Psoas muscle (tissue), 7 donors: ENCODE measurements at regions not wholly inside any gene's neighbourhood (a gene's known extent, or its start where the extent isn't known, plus 50 kb on each side); places are given as distances from the start of the nearest gene placed in this dataset.
"Not testable (repeated sequence)": the region's sequence is repeated elsewhere in the genome, so short reads cannot be mapped to it uniquely, and the experiment has no call there.

Experiments used
- ATAC-seq, 4 donors: fragments of 200-7000 bp; cut with Tn5 transposase; one replicate each; pipeline ENCODE4 v1.9.1; 2020; ENCODE audit warnings: moderate library complexity in 3 of 4, mild to moderate bottlenecking in 2 of 4
- DNase-seq, 2 donors: peaks; one replicate each; pipeline ENCODE4 v3.0.0-alpha.2; 2020
- H3K27ac ChIP-seq: fragments of 200-600 bp; one replicate; pipeline ENCODE4 v1.8.0; 2022
- H3K27me3 ChIP-seq, 3 donors: fragments of 200-600 bp in 1 of 3; one replicate each; pipeline versions ENCODE4 v1.6.1 to v1.8.0; 2013 to 2022; ENCODE audit warnings: low read length in 2 of 3, mild to moderate bottlenecking in 2 of 3, moderate library complexity in 1 of 3; ENCODE audit not compliant: insufficient read depth in 3 of 3
- H3K36me3 ChIP-seq, 2 donors: fragments of 200-600 bp in 1 of 2; one replicate each; pipeline versions ENCODE4 v1.6.1 to v1.8.0; 2013 to 2022; ENCODE audit warnings: low read depth in 1 of 2, mild to moderate bottlenecking in 1 of 2, moderate library complexity in 1 of 2; ENCODE audit not compliant: insufficient read depth in 1 of 2
- H3K4me1 ChIP-seq: fragments of 200-600 bp; one replicate; pipeline ENCODE4 v1.8.0; 2022
- H3K4me3 ChIP-seq: fragments of 200-600 bp; one replicate; pipeline ENCODE4 v1.8.0; 2022; ENCODE audit warnings: mild to moderate bottlenecking
- H3K9me3 ChIP-seq: fragments of 200-600 bp; one replicate; pipeline ENCODE4 v1.8.0; 2022
- WGBS, 3 donors: extraction: QIAGEN DNeasy Blood & Tissue Kit; methylation state at CpG; one replicate each; pipeline versions ENCODE4 v1.1.6 to v1.1.7; 2013; 5-methylcytosine and 5-hydroxymethylcytosine counted together
- intact Hi-C, 2 donors: fragments of 100-400 bp; cut with DNase I; formaldehyde crosslinking; loops; one replicate each; pipeline versions ENCODE4 v1.11.0 to v1.14.2; 2022
- TF ChIP-seq, protein P1 (sequence below): fragments of 200-600 bp; IDR thresholded peaks from one replicate; pipeline ENCODE4 v1.8.0; 2022; ENCODE audit warnings: antibody characterized with exemption
- donor health status: healthy with polysubstance abuse.
- donor health status: DM: no; HTN: no; CAD: no; lungs with moderate emphysema.
- donor health status: Bipolar disorder and iron deficiency.
- donor health status: healthy.
- donor health status: DM: yes; HTN: yes; CAD: no.
- donor health status: DM: no; HTN: no; CAD: no.
- donor health status: DM: yes; HTN: yes; CAD: no.

DNA sequence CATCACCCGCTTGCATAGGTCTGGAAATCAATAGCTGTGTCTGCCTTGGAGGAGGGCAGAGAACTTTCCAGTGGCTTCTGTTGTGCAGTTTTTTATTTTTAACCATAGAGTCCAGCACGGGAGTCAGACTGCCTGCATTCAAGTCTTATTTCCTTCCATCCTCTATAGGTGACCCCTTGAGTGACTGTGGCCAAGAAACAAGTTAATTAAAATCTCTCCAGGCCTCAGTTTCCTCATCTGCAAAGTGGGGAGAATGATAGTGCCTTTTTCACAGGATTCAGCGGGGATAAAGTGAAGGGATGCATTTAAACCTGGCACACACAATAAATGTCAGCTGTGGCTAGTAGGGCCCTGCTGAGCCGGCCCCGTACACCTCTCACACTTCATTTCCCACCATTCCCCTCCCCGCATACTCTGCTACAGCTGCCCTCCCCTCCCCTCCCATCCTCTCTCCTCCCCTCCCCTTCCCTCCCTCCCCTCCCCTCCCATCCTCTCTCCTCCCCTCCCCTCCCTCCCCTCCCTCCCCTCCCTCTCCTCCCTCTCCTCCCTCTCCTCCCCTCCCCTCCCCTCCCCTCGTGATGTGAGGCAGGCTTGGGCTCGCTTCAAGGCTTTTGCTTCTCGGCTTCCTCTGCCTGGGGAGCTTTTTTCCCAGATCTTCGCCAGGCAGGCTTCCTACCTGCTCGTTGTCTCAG lies 150.5 kb downstream of the TFAP2C start:
- Histone ChIP-seq H3K4me1 (no peaks in the 10 kb centered on the region), H3K36me3 (no peaks in the 10 kb centered on the region), H3K4me3 (no peak overlapping the region), H3K9me3 (no peaks in the 10 kb centered on the region), H3K27ac (no peak overlapping the region), H3K27me3 (peaks cover 0 to 5% (median 5%) of the 10 kb centered on the region in 3 donors)
- 61 to 67% (median 64%) methylated on average over 9 to 10 of the region's 11 CpGs for WGBS, 3 donors
- DNase-seq: no peak
- TF ChIP-seq, protein P1, sequence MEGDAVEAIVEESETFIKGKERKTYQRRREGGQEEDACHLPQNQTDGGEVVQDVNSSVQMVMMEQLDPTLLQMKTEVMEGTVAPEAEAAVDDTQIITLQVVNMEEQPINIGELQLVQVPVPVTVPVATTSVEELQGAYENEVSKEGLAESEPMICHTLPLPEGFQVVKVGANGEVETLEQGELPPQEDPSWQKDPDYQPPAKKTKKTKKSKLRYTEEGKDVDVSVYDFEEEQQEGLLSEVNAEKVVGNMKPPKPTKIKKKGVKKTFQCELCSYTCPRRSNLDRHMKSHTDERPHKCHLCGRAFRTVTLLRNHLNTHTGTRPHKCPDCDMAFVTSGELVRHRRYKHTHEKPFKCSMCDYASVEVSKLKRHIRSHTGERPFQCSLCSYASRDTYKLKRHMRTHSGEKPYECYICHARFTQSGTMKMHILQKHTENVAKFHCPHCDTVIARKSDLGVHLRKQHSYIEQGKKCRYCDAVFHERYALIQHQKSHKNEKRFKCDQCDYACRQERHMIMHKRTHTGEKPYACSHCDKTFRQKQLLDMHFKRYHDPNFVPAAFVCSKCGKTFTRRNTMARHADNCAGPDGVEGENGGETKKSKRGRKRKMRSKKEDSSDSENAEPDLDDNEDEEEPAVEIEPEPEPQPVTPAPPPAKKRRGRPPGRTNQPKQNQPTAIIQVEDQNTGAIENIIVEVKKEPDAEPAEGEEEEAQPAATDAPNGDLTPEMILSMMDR: no peak
- no peak for ATAC-seq
- intact Hi-C loops: no loop called here

DNA sequence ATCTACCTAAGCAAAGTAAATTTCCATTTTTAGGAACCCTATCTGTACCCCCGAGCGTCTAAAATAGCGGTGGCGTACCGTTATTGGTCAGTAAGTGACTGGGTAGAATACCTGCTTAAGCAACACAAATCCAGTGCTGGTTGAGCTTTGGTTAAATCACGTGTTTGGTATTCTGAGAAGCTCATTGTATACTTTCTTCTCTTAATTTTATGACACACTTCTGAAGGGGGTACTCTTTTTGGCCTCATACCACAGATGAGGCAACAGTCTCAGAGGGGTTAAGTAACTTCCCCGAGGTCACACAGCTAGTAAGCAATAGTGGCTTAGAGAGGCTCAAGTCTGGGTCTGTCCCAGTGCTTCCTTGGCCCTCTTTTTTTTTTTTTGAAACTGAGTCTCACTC lies 151.2 kb downstream of the TFAP2C start:
- no peaks in the 10 kb centered on the region for H3K4me1 ChIP-seq
- TF ChIP-seq, protein P1: no peak
- no peaks in the 10 kb centered on the region for H3K9me3 ChIP-seq
- no peak overlapping the region for H3K4me3 ChIP-seq
- intact Hi-C loops: no loop called here
- no peak overlapping the region for H3K27ac ChIP-seq
- ATAC-seq: no peak
- peaks cover 0 to 5% (median 5%) of the 10 kb centered on the region in 3 donors for H3K27me3 ChIP-seq
- DNase-seq: no peak
- WGBS, 3 donors: 63 to 74% (median 63%) methylated on average over 7 of the region's 7 CpGs
- no peaks in the 10 kb centered on the region for H3K36me3 ChIP-seq

DNA sequence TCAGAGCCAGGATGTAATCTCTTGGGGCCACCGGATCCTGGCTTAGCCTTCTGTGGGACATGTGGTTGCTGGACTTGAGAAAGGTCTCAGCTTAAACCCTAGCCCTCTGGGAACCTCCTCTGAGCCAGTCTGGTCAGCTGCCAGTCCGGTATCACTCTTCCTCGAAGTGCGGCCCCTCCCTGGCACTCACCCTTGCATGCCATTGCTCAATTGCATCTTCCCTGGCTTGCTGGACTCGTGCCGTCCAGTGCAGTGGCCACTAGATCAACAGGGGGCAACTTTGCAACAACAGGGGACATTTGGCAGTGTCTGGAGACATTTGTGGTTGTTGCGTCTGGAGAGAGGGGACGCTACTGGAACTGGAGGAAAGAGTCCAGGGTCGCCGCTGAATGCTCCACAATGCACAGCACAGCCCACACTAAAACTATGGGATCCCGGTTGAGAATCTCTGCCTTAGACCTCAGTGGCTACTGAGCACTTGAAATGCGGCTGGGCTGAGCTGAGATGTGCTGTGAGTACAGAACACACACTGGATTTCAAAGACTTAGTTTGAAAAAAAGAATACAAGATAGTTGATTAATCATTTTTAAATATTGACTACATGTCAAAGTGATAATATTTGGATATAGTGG lies 152.1 kb downstream of the TFAP2C start:
- Histone ChIP-seq H3K4me3 (no peak overlapping the region), H3K27me3 (peaks cover 0 to 5% (median 5%) of the 10 kb centered on the region in 3 donors), H3K36me3 (no peaks in the 10 kb centered on the region), H3K27ac (no peak overlapping the region), H3K9me3 (no peaks in the 10 kb centered on the region), H3K4me1 (no peaks in the 10 kb centered on the region)
- TF ChIP-seq, protein P1: no peak
- ATAC-seq: peak in 1 of 4 donors; percentile 27
- DNase-seq: peak; percentile 59 to 77
- 15 to 23% (median 19%) methylated on average over 12 of the region's 12 CpGs for WGBS, 3 donors
- intact Hi-C loops: no loop called here

DNA sequence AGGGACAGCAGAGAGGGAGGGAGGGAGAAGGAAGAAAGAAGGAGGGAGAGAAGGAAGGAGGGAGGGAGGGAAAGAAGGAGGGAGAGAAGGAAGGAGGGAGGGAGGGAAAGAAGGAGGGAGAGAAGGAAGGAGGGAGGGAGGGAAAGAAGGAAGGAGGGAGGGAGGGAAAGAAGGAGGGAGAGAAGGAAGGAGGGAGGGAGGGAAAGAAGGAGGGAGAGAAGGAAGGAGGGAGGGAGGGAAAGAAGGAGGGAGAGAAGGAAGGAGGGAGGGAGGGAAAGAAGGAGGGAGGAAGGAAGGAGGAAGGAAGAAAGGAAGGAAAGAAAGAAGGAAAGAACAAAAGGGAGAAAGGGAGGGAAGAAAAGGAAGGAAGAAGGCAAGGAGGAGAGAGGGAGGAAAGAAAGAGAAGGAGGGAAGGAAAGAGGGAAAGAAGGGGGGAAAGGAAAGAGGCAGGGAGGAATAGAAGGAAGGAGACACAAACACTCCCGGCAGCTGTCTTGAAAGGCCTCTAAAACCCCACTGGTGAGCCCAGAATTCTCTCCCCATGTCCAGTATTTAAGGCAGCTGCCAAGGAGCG lies 153.0 kb downstream of the TFAP2C start:
- H3K4me3 ChIP-seq, ATAC-seq, H3K4me1 ChIP-seq, DNase-seq, intact Hi-C loops, H3K27ac ChIP-seq, H3K36me3 ChIP-seq, H3K9me3 ChIP-seq, H3K27me3 ChIP-seq: not testable (repeated sequence)
- 38 to 54% (median 38%) methylated on average over 2 of the region's 2 CpGs for WGBS, 3 donors

DNA sequence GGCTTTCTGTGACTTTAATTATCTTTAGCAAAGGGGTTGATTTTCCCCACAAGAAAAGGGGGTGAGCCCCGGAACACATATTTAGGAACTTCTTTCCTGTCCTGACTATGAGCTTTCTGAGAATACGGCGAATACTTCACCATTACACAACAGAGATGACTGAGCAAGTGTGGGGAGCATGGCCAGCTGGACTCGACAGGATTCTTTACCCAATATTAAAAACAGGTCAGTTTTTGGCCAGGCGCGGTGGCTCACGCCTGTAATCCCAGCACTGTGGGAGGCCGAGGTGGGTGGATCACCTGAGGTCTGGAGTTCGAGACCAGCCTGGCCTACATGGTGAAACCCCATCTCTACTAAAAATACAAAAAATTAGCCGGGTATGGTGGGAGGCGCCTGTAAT lies 153.7 kb downstream of the TFAP2C start:
- DNase-seq: peak in 1 of 2 donors; percentile 45
- H3K36me3 ChIP-seq, H3K27me3 ChIP-seq, H3K27ac ChIP-seq, ATAC-seq, H3K4me1 ChIP-seq, intact Hi-C loops, H3K9me3 ChIP-seq, H3K4me3 ChIP-seq: not testable (repeated sequence)
- 72 to 83% (median 78%) methylated on average over 11 of the region's 11 CpGs for WGBS, 3 donors
